RWPE2 (cell line): ENCODE measurements at regions not wholly inside any gene's neighbourhood (a gene's known extent, or its start where the extent isn't known, plus 50 kb on each side); places are given as distances from the start of the nearest gene placed in this dataset.

Source experiments
- ATAC-seq: fragments of 200-7000 bp; cut with Tn5 transposase; 3 replicates; pipeline ENCODE4 v1.9.1; 2021; ENCODE audit warnings: low read depth
- DNase-seq: peaks from one replicate; pipeline ENCODE4 v3.0.0-alpha.2; 2020; ENCODE audit warnings: low spot score
- H3K27ac ChIP-seq: fragments of 450-650 bp; 2 replicates; pipeline ENCODE4 v1.5.1; 2017; ENCODE audit warnings: mild to moderate bottlenecking; ENCODE audit not compliant: poor library complexity, severe bottlenecking
- H3K27me3 ChIP-seq: fragments of 250-450 bp; sonication (Bioruptor Pico); 2 replicates; pipeline ENCODE4 v1.5.1; 2021; ENCODE audit warnings: mild to moderate bottlenecking, moderate library complexity; ENCODE audit not compliant: insufficient read depth, poor library complexity, severe bottlenecking
- H3K36me3 ChIP-seq: fragments of 250-450 bp; sonication (Bioruptor Pico); 2 replicates; pipeline ENCODE4 v1.5.1; 2020; ENCODE audit warnings: low read depth, mild to moderate bottlenecking, moderate library complexity
- H3K4me1 ChIP-seq: fragments of 250-450 bp; sonication (Bioruptor Pico); 2 replicates; pipeline ENCODE4 v1.5.1; 2021; ENCODE audit warnings: mild to moderate bottlenecking, moderate library complexity; ENCODE audit not compliant: insufficient read depth, poor library complexity, severe bottlenecking
- H3K4me3 ChIP-seq: fragments of 250-450 bp; sonication (Bioruptor Pico); 2 replicates; pipeline ENCODE4 v1.5.1; 2021; ENCODE audit warnings: mild to moderate bottlenecking, moderate library complexity; ENCODE audit not compliant: severe bottlenecking
- H3K9me3 ChIP-seq: fragments of 250-450 bp; sonication (Bioruptor Pico); 2 replicates; pipeline ENCODE4 v1.5.1; 2021; ENCODE audit warnings: mild to moderate bottlenecking, moderate library complexity; ENCODE audit not compliant: severe bottlenecking
- CTCF ChIP-seq: fragments of 450-650 bp; IDR thresholded peaks from one replicate; pipeline ENCODE4 v1.5.1; 2017; ENCODE audit warnings: mild to moderate bottlenecking, moderate library complexity; ENCODE audit not compliant: poor library complexity, severe bottlenecking

- no peak overlapping the region for H3K27ac ChIP-seq
- H3K27me3 ChIP-seq: no peaks in the 10 kb centered on the region
- DNase-seq: no peak
- no peak overlapping the region for H3K4me3 ChIP-seq
- H3K36me3 ChIP-seq: no peaks in the 10 kb centered on the region
- no peak for ATAC-seq
- H3K9me3 ChIP-seq: no peaks in the 10 kb centered on the region
- no peaks in the 10 kb centered on the region for H3K4me1 ChIP-seq
- TF ChIP-seq CTCF: no peak
Measured at GRCh38 chr9:38251036-38251860, 141.3 kb upstream of the ALDH1B1 start.

- no peak for DNase-seq
- Histone ChIP-seq H3K9me3 (no peaks in the 10 kb centered on the region), H3K27ac (no peak overlapping the region), H3K36me3 (no peaks in the 10 kb centered on the region), H3K4me3 (no peak overlapping the region), H3K4me1 (no peaks in the 10 kb centered on the region), H3K27me3 (no peaks in the 10 kb centered on the region)
- ATAC-seq: no peak
- no peak for TF ChIP-seq CTCF
Measured at GRCh38 chr9:38250279-38251035, 142.0 kb upstream of the ALDH1B1 start.

DNA sequence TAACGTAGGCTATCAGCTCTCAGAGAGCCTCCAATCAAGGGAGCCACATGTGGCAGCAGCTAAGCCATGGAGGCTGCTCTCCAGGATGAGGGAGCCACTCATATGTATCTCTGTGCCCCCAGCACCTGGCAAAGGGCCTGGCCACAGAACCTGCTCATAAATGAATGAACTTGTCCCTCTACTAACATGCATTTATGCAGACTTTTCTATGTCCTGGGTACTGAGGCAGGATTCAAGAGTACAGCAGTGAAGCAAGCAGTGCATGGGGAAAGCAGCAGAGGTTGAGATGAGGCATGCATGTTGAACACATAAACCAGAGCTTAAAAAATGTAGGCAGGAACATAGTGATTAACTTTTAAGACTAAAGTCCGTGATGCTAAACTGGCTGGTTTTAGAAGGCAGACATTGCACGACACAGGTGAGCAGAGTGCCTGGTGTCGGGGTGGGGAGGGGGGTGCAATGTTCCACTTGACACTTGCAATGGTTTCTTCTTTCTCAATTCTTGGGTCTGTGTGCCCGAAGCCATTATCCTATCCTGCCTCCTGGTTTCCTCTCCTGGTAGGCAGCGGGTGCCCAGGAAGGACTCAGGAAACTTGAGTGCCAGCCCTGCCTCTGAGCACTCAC, 142.8 kb upstream of the ALDH1B1 start:
- H3K27me3 ChIP-seq: no peaks in the 10 kb centered on the region
- H3K4me3 ChIP-seq: no peak overlapping the region
- H3K4me1 ChIP-seq: no peaks in the 10 kb centered on the region
- no peak overlapping the region for H3K27ac ChIP-seq
- H3K36me3 ChIP-seq: no peaks in the 10 kb centered on the region
- DNase-seq: no peak
- no peaks in the 10 kb centered on the region for H3K9me3 ChIP-seq
- no peak for TF ChIP-seq CTCF
- ATAC-seq: no peak

DNA sequence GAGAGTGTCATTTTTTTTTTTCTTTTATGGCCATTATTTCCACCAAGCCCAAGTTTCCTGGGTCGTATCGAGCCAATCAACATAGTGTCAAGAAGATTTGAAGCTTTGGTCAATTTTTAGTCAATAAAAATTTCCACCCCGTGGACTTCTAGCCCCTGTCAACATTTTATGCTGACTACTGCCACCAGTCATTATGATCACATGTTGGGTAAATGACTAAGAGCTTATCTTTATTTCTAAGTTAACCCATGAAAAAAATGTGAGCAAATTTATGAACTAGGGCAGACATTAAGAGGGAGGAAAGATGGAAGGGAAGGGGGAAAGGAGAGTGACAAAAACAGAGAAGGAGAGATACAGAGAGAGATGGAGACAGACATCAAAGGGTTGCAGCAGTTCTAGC, 143.5 kb upstream of the ALDH1B1 start:
- DNase-seq (no peak), ATAC-seq (no peak)
- Histone ChIP-seq H3K36me3 (no peaks in the 10 kb centered on the region), H3K27ac (no peak overlapping the region), H3K4me1 (no peaks in the 10 kb centered on the region), H3K9me3 (no peaks in the 10 kb centered on the region), H3K27me3 (no peaks in the 10 kb centered on the region), H3K4me3 (no peak overlapping the region)
- TF ChIP-seq CTCF: no peak
